ENCODE measurements at regions not wholly inside any gene's neighbourhood (a gene's known extent, or its start where the extent isn't known, plus 50 kb on each side); places are given as distances from the start of the nearest gene placed in this dataset.

GRCh38 chr19:29457413-29457812 lies 68.4 kb upstream of the VSTM2B start:
- no peaks in the 10 kb centered on the region for H3K9me3 ChIP-seq
- no peaks in the 10 kb centered on the region for H4K20me1 ChIP-seq (ENCODE audit: insufficient read depth)
- no peak for DNase-seq
- no peak overlapping the region for H3K4me2 ChIP-seq
- 0% methylated on average over 1 of the region's 1 CpG for WGBS (ENCODE audit: low lambda C conversion rate)
- H3K4me3 ChIP-seq (ENCODE audit: low read depth in 2 of 2, low read length in 1 of 2): no peak overlapping the region
- no peaks in the 10 kb centered on the region for H3K4me1 ChIP-seq (ENCODE audit: control insufficient read depth in 1 of 2, insufficient read depth in 2 of 2, low read depth in 1 of 2, low read length in 1 of 2)
- no peaks in the 10 kb centered on the region for H3F3A ChIP-seq (replicated peaks; ENCODE audit: insufficient read depth)
- TF ChIP-seq RCOR1 (IDR thresholded peaks at IDR 0.05; ENCODE audit: low read length) (no peak), MEF2A (IDR thresholded peaks at IDR 0.05; ENCODE audit: borderline replicate concordance, low read depth) (no peak), FOSL2 (IDR thresholded peaks at IDR 0.05; ENCODE audit: borderline replicate concordance, low read depth) (no peak), USF1 (IDR thresholded peaks at IDR 0.05; ENCODE audit: borderline replicate concordance, low read depth) (no peak), FOXJ3 (CRISPR knock-in tag; IDR thresholded peaks at IDR 0.05) (no peak), NFIC (IDR thresholded peaks at IDR 0.05; ENCODE audit: borderline replicate concordance) (no peak), IRF3 (IDR thresholded peaks at IDR 0.05; ENCODE audit: low read depth, low read length) (no peak), SMC3 (IDR thresholded peaks at IDR 0.05; ENCODE audit: low read depth, low read length) (no peak), ELF1 (IDR thresholded peaks at IDR 0.05) (no peak), CTCF (IDR thresholded peaks at IDR 0.05) (no peak), JUND (IDR thresholded peaks at IDR 0.05) (no peak)
- H3K9ac ChIP-seq: no peak overlapping the region
- no peak overlapping the region for H3K27ac ChIP-seq (ENCODE audit: low read depth in 2 of 2, low read length in 1 of 2)
- H3K79me2 ChIP-seq (ENCODE audit: insufficient read depth): no peaks in the 10 kb centered on the region
- no peak overlapping the region for H2AFZ ChIP-seq (ENCODE audit: low read depth)
- H3K27me3 ChIP-seq (ENCODE audit: insufficient read depth): no peaks in the 10 kb centered on the region
- POLR2A ChIA-PET: no interaction called here
- CTCF ChIA-PET: no interaction called here
- H3K9me2 ChIP-seq: no peaks in the 10 kb centered on the region
- H3K36me3 ChIP-seq (replicated peaks in 1 of 2; ENCODE audit: control insufficient read depth in 1 of 2, insufficient read depth in 2 of 2, low read length in 1 of 2): no peaks in the 10 kb centered on the region

- Histone ChIP-seq H3K9me3 (no peaks in the 10 kb centered on the region), H3K4me2 (no peak overlapping the region), H3F3A (replicated peaks; ENCODE audit: insufficient read depth) (no peaks in the 10 kb centered on the region), H3K79me2 (ENCODE audit: insufficient read depth) (no peaks in the 10 kb centered on the region), H3K27ac (ENCODE audit: low read depth in 2 of 2, low read length in 1 of 2) (no peak overlapping the region), H3K9ac (no peak overlapping the region), H3K27me3 (ENCODE audit: insufficient read depth) (no peaks in the 10 kb centered on the region), H3K36me3 (replicated peaks in 1 of 2; ENCODE audit: control insufficient read depth in 1 of 2, insufficient read depth in 2 of 2, low read length in 1 of 2) (no peaks in the 10 kb centered on the region), H3K9me2 (0 out of 2 replicates have a peak, but pooled peaks cover 3% of the 10 kb centered on the region), H2AFZ (ENCODE audit: low read depth) (no peak overlapping the region), H4K20me1 (ENCODE audit: insufficient read depth) (no peaks in the 10 kb centered on the region), H3K4me1 (ENCODE audit: control insufficient read depth in 1 of 2, insufficient read depth in 2 of 2, low read depth in 1 of 2, low read length in 1 of 2) (no peaks in the 10 kb centered on the region), H3K4me3 (ENCODE audit: low read depth in 2 of 2, low read length in 1 of 2) (no peak overlapping the region)
- ChIA-PET POLR2A (no interaction called here), CTCF (interaction anchor here (0.6 to 1.7 kb wide), 5 partner anchors 9 to 94 kb away, joined by 3 to 23 read pairs (median 3); no protein-coding TSS in a partner anchor)
- TF ChIP-seq CTCF (IDR thresholded peaks at IDR 0.05) (peak; percentile 45), RAD21 (IDR thresholded peaks at IDR 0.05; ENCODE audit: low read length) (peak; percentile 47), SMC3 (IDR thresholded peaks at IDR 0.05; ENCODE audit: low read depth, low read length) (peak; percentile 42; the same call in 1 of the 2 replicates), GATA2 (CRISPR knock-in tag; IDR thresholded peaks at IDR 0.05) (no peak)
- WGBS (ENCODE audit: low lambda C conversion rate): 8% methylated on average over 5 of the region's 5 CpGs
- DNase-seq: peak; percentile 37
Observed at GRCh38 chr19:29467824-29468401, 57.9 kb upstream of the VSTM2B start.

Data from SK-N-SH (cell line).